ENCODE measurements at regions not wholly inside any gene's neighbourhood (a gene's known extent, or its start where the extent isn't known, plus 50 kb on each side); places are given as distances from the start of the nearest gene placed in this dataset.

GRCh38 chr9:87140605-87141109 lies 193.4 kb upstream of the GAS1 start:
- TF ChIP-seq POLR2AphosphoS5 (IDR thresholded peaks at IDR 0.05; ENCODE audit: insufficient read depth, low read depth, low read length): no peak
- no peak for TF ChIP-seq CTCF (IDR thresholded peaks at IDR 0.05; ENCODE audit: extremely low read depth in 1 of 2, insufficient read depth in 1 of 2, low read depth in 1 of 2, low read length in 2 of 2)
- no peak for TF ChIP-seq MYC (IDR thresholded peaks at IDR 0.05; ENCODE audit: low read depth, low read length)
- TF ChIP-seq FOS (IDR thresholded peaks at IDR 0.05; ENCODE audit: borderline replicate concordance, insufficient read depth, low read length): no peak

All from endothelial cell of umbilical vein (primary cell).